ENCODE measurements at regions not wholly inside any gene's neighbourhood (a gene's known extent, or its start where the extent isn't known, plus 50 kb on each side); places are given as distances from the start of the nearest gene placed in this dataset.
A peak's percentile ranks its signal among the peaks of the same experiment; 100 is the strongest.

DNA sequence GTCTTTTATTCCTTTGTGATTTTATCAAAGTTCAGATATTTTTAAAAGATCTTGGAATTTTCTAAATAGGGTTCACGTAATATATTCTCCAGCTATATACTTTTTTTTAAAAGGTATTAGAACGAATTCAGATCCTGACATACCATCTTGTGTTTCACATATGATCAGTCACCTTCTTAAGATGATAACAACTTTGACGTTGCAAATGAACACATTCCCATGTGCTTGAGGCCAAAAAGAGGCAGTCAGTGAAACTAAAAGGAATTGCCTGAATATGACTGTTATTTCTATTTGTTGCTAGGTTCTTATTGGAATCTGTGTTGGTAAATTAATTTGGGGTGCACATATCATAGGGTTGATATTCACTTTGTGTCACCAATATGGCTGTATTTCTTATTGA lies 310.1 kb downstream of the MDFIC start (continued):
- TF ChIP-seq, protein P1, sequence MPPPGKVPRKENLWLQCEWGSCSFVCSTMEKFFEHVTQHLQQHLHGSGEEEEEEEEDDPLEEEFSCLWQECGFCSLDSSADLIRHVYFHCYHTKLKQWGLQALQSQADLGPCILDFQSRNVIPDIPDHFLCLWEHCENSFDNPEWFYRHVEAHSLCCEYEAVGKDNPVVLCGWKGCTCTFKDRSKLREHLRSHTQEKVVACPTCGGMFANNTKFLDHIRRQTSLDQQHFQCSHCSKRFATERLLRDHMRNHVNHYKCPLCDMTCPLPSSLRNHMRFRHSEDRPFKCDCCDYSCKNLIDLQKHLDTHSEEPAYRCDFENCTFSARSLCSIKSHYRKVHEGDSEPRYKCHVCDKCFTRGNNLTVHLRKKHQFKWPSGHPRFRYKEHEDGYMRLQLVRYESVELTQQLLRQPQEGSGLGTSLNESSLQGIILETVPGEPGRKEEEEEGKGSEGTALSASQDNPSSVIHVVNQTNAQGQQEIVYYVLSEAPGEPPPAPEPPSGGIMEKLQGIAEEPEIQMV (tag; conservative IDR thresholded peaks at IDR 0.05; ENCODE audit: low read depth), result no peak
- TF ChIP-seq ZNF239 (CRISPR knock-in tag; IDR thresholded peaks at IDR 0.05), result no peak

DNA sequence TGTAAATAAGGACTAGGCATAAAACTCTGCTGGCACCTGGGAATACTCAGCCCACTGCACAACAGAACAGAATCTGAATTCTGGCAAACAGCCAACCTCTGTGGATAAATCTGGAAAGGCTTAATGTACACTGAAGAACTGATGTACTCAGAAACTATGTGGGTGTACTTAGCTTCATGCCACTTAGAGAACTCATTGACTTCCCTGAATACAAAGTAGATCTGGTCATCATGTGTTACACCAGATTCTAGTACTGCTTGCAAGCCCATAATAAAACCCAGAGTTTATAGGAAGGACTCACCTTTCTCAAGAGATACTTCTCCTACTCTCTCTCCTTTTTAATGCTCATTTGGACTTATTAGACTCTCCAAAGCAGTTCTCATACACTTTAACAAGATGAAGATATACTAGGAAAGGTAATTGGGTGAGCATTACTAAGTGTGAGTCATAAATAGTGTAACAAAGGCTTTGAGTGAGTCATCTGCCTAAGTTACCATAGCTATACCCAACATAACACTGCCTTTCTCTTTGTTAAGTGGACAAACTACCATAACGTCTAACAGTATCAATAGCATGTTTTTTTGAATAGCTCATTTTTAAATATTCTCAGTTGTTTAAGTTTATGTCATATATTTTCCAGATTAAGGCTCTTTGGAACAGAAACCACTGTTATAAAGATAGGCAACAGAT lies 309.1 kb downstream of the MDFIC start:
- Histone ChIP-seq H4K20me1 (replicated peaks; ENCODE audit: control insufficient read depth, insufficient read depth, low read length) (no peaks in the 10 kb centered on the region), H3K27ac (ENCODE audit: extremely low read depth, low read depth, low read length) (no peak overlapping the region), H3K9me3 (replicated peaks; ENCODE audit: control insufficient read depth, insufficient read depth, low read depth, low read length) (peaks cover 2% of the 10 kb centered on the region), H3K79me2 (ENCODE audit: control insufficient read depth, insufficient read depth, low read length) (no peaks in the 10 kb centered on the region), H3K4me3 (no peak overlapping the region), H3K27me3 (ENCODE audit: control insufficient read depth in 2 of 2, insufficient read depth in 2 of 2, low read length in 2 of 2) (no peaks in the 10 kb centered on the region), H3K4me1 (replicated peaks in 1 of 2; ENCODE audit: control insufficient read depth in 2 of 2, insufficient read depth in 2 of 2, low read length in 2 of 2) (no peaks in the 10 kb centered on the region), H3K4me2 (ENCODE audit: insufficient read depth, low read length) (no peak overlapping the region), H3K9me1 (ENCODE audit: control insufficient read depth, insufficient read depth, low read length) (no peaks in the 10 kb centered on the region), H3K9ac (ENCODE audit: insufficient read depth in 1 of 2, low read depth in 2 of 2, low read length in 2 of 2) (no peak overlapping the region), H3K36me3 (ENCODE audit: control insufficient read depth, insufficient read depth, low read length) (no peaks in the 10 kb centered on the region), H2AFZ (ENCODE audit: low read depth, low read length) (no peak overlapping the region)
- 6% methylated on average over 1 of the region's 1 CpG for WGBS (ENCODE audit: insufficient coverage, low coverage, missing lambda C conversion rate)
- no peak for DNase-seq (ENCODE audit: extremely low read depth in 1 of 4, low spot score in 3 of 4)
- in situ Hi-C loops (cut with MboI) (no loop called here), intact Hi-C loops (cut with micrococcal nuclease) (no loop called here)
- TF ChIP-seq DNMT1 (IDR thresholded peaks at IDR 0.05), result no peak
- TF ChIP-seq LARP7 (IDR thresholded peaks at IDR 0.05), result no peak
- no peak for TF ChIP-seq HLTF (IDR thresholded peaks at IDR 0.05)
- no peak for TF ChIP-seq YBX1 (IDR thresholded peaks at IDR 0.05)
- TF ChIP-seq, protein P2, sequence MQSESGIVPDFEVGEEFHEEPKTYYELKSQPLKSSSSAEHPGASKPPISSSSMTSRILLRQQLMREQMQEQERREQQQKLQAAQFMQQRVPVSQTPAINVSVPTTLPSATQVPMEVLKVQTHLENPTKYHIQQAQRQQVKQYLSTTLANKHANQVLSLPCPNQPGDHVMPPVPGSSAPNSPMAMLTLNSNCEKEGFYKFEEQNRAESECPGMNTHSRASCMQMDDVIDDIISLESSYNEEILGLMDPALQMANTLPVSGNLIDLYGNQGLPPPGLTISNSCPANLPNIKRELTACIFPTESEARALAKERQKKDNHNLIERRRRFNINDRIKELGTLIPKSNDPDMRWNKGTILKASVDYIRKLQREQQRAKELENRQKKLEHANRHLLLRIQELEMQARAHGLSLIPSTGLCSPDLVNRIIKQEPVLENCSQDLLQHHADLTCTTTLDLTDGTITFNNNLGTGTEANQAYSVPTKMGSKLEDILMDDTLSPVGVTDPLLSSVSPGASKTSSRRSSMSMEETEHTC (IDR thresholded peaks at IDR 0.05), result no peak
- TF ChIP-seq TAF15 (IDR thresholded peaks at IDR 0.05; ENCODE audit: low read depth, low read length), result no peak
- TF ChIP-seq SREBF1 (IDR thresholded peaks at IDR 0.05; ENCODE audit: borderline replicate concordance, low read depth, low read length), result no peak
- TF ChIP-seq POLR2AphosphoS2 (IDR thresholded peaks at IDR 0.05; ENCODE audit: low read length), result no peak
- TF ChIP-seq PCBP2 (IDR thresholded peaks at IDR 0.05; ENCODE audit: low read depth, low read length, poor library complexity, severe bottlenecking), result no peak
- TF ChIP-seq, protein P3, sequence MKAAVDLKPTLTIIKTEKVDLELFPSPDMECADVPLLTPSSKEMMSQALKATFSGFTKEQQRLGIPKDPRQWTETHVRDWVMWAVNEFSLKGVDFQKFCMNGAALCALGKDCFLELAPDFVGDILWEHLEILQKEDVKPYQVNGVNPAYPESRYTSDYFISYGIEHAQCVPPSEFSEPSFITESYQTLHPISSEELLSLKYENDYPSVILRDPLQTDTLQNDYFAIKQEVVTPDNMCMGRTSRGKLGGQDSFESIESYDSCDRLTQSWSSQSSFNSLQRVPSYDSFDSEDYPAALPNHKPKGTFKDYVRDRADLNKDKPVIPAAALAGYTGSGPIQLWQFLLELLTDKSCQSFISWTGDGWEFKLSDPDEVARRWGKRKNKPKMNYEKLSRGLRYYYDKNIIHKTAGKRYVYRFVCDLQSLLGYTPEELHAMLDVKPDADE (conservative IDR thresholded peaks at IDR 0.05; ENCODE audit: control insufficient read depth, low read depth, low read length), result no peak
- TF ChIP-seq FOSL1 (tag; conservative IDR thresholded peaks at IDR 0.05), result peak; percentile 40
- TF ChIP-seq BRF1 (IDR thresholded peaks at IDR 0.05; ENCODE audit: borderline replicate concordance, extremely low read depth, insufficient read length), result no peak
- no peak for TF ChIP-seq JUND (IDR thresholded peaks at IDR 0.05; ENCODE audit: borderline replicate concordance, low read depth, low read length)
- 0 out of 3 replicates have a peak, but pooled peaks have one; percentile 12 for TF ChIP-seq JUND (tag; IDR thresholded peaks at IDR 0.05; ENCODE audit: borderline replicate concordance, low read depth, low read length)
- no peak for TF ChIP-seq TGIF2 (CRISPR knock-in tag; IDR thresholded peaks at IDR 0.05)
- TF ChIP-seq NFIC (IDR thresholded peaks at IDR 0.05), result peak; percentile 69
- no peak for TF ChIP-seq MTA3 (IDR thresholded peaks at IDR 0.05; ENCODE audit: borderline replicate concordance)
- no peak for TF ChIP-seq FOXJ2 (tag; IDR thresholded peaks at IDR 0.05)
- no TSS peak for BruUV-seq (replicated peaks)
- ChIA-PET CTCF (ENCODE audit: low intra/inter-chr PET ratio) (no interaction called here), POLR2A (no interaction called here)
- ATAC-seq, result no peak
- FAIRE-seq, result no peak
